Kidney capillary endothelial cell (primary cell): ENCODE measurements at regions not wholly inside any gene's neighbourhood (a gene's known extent, or its start where the extent isn't known, plus 50 kb on each side); places are given as distances from the start of the nearest gene placed in this dataset.

Experiments
- DNase-seq: peaks from one replicate; pipeline ENCODE4 v3.0.0-alpha.2; 2018; ENCODE audit warnings: low spot score

DNA sequence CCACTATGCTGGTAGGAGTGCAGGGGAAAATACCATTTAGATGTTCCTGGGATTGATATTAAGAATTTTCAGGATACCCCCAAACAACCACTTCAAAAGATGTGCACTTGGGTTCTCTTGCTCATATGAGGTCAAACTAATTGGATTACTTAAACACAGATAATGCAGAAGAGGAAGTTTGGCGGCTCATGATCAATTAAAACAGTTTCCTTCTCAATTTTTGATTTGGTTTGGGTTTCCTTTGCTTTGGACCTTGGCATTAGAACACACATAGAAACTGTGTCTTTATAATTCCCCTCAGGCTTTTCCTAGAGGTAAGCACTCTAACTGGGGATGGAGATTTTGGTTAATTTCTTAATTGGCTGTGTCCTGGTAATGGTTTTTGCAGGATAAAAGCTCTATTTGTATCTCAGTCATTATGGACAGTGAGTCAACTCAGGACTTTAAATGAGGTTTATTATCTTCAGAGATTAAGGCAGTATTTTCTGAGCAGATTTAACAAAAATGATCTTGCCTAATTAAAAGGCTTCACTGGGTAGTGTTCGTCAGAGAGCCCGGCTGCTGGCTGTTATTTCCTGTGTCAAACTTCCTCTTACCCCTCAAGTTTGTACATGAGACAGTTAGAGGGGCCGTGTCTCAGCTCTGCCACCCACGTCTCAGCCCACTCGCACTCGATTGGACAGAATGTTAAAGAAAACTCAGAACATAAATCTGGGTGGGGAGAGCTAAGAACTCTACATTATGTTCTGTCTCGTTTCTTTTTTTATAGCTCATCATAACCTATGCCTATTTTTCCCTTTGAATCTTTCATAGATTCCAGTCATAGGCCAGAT lies 50.3 kb upstream of the PREP start:
- DNase-seq = peak; percentile 14
